WI38 (cell line): ENCODE measurements at regions not wholly inside any gene's neighbourhood (a gene's known extent, or its start where the extent isn't known, plus 50 kb on each side); places are given as distances from the start of the nearest gene placed in this dataset.

Source experiments
- H3K4me3 ChIP-seq: 2 replicates; pipeline ENCODE4 v1.5.1; 2011; ENCODE audit warnings: low read depth, mild to moderate bottlenecking, control low read depth, low read length
- CTCF ChIP-seq: IDR thresholded peaks from 2 replicates; pipeline ENCODE4 v1.5.1; 2012; ENCODE audit warnings: low read depth, mild to moderate bottlenecking, control low read depth, low read length

GRCh38 chr10:128861018-128861901 is 605.8 kb upstream of the MGMT start:
- no peak overlapping the region for H3K4me3 ChIP-seq
- TF ChIP-seq CTCF: no peak

DNA sequence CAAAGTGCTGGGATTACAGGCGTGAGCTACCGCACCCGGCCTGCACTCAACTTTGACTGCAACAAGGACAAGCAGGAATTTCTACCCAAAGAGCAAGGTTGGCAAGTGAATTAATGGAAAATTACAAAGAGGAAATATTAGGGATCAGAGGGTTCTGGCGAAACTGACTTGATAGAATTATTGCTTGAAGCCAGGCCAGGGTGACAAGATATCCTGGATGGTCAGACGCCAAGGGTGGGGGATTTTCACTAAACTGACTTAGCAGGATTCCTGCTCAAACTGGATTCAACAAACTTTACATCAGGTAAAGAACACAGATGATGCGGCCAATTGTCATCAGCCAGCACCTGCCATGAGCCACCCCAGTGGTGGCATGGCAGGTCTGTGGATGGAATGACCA is 603.6 kb upstream of the MGMT start:
- H3K4me3 ChIP-seq: no peak overlapping the region
- TF ChIP-seq CTCF: no peak

DNA sequence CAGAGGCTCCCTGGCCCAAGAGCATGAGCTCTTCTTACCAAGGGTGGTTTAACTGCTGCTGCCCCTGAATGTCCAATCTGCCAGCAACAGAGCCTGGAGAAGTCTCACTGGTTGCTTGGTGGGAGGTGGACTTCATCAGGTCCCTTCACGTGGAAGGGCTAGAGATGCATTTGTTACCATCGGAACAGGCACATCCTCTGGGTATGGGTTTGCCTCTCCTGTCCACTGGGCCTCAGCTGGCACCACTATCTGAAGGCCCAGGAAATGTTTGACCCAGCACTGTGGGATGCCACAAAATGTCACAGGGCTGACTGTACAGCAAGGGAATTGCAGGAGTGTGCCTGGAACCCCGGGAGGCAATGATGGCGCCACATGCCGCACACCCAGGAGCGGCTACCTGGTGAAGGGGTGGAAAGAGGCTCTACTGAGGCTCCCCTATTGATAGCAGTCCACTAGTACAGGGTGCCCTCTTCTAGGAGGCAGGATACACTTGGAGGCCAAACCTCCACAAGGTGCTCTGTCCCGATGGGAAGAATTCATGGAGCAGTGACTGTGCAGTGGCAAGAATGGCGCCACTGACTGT is 603.1 kb upstream of the MGMT start:
- H3K4me3 ChIP-seq: no peak overlapping the region

GRCh38 chr10:128864554-128865295 is 602.3 kb upstream of the MGMT start:
- TF ChIP-seq CTCF: no peak

More for the DNA sequence above, 603.1 kb upstream of the MGMT start:
- TF ChIP-seq CTCF: no peak

DNA sequence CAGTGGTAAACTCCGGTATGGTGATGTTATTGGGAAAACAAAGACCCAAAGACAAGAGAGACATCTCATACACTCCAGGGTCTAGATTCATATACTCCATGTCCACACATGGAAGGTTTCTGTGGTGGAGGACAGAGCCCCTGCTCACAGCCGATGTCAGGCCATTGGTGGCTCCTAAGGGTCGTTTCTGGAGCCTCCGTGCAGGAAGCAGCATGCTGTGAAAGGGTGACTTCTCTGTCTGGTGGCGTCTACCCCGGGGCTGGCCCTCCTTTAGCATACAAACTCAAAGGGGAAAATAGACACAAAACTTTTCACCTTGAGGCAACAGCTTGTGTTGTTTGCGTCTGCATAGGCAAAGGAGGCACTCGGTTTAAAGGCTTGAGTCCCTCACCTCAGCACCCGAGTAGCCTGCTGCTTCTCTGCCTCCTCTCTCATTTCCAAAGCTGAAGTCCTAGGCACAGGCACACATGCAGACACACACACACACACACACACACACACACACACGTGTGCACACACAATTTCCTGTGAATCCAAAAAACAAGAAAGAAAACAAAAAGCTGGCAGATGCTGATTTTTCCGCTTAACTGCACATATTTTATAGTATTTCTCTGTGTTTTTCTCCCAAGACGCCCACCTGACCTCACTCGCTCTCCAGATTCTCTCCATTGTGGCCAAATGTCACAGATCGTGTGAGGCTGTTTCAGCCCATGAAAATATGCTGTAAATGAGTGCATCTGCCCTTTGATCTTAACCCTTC is 601.4 kb upstream of the MGMT start:
- no peak overlapping the region for H3K4me3 ChIP-seq
- TF ChIP-seq CTCF: no peak

More at GRCh38 chr10:128864554-128865295, 602.3 kb upstream of the MGMT start:
- no peak overlapping the region for H3K4me3 ChIP-seq

GRCh38 chr10:128866551-128866950 is 600.5 kb upstream of the MGMT start:
- H3K4me3 ChIP-seq: no peak overlapping the region
- TF ChIP-seq CTCF: no peak
